Tibial nerve (tissue), 4 donors: ENCODE measurements at regions not wholly inside any gene's neighbourhood (a gene's known extent, or its start where the extent isn't known, plus 50 kb on each side); places are given as distances from the start of the nearest gene placed in this dataset.
"Not testable (repeated sequence)": the region's sequence is repeated elsewhere in the genome, so short reads cannot be mapped to it uniquely, and the experiment has no call there.

Experiments used
- EP300 ChIP-seq, 2 donors: sonication (generic); formaldehyde crosslinking; IDR thresholded peaks; one replicate each; pipeline ENCODE4 v1.6.1; 2017; ENCODE audit warnings: antibody characterized with exemption in 2 of 2, mild to moderate bottlenecking in 1 of 2
- POLR2A ChIP-seq, 2 donors: fragments of 450-650 bp; IDR thresholded peaks; one replicate each; pipeline ENCODE4 v1.6.1; 2017; ENCODE audit warnings: antibody characterized with exemption in 2 of 2, mild to moderate bottlenecking in 2 of 2, moderate library complexity in 2 of 2
- TF ChIP-seq, protein P1 (sequence below), 5 experiments: fragments of 200-600 bp in 3 of 5; fragments of 450-650 bp in 2 of 5; sonication (generic) in 3 of 5; IDR thresholded peaks; one replicate each; pipeline ENCODE4 v1.5.1; 2016 to 2019; ENCODE audit warnings: antibody characterized with exemption in 5 of 5, mild to moderate bottlenecking in 3 of 5, moderate library complexity in 2 of 5

DNA sequence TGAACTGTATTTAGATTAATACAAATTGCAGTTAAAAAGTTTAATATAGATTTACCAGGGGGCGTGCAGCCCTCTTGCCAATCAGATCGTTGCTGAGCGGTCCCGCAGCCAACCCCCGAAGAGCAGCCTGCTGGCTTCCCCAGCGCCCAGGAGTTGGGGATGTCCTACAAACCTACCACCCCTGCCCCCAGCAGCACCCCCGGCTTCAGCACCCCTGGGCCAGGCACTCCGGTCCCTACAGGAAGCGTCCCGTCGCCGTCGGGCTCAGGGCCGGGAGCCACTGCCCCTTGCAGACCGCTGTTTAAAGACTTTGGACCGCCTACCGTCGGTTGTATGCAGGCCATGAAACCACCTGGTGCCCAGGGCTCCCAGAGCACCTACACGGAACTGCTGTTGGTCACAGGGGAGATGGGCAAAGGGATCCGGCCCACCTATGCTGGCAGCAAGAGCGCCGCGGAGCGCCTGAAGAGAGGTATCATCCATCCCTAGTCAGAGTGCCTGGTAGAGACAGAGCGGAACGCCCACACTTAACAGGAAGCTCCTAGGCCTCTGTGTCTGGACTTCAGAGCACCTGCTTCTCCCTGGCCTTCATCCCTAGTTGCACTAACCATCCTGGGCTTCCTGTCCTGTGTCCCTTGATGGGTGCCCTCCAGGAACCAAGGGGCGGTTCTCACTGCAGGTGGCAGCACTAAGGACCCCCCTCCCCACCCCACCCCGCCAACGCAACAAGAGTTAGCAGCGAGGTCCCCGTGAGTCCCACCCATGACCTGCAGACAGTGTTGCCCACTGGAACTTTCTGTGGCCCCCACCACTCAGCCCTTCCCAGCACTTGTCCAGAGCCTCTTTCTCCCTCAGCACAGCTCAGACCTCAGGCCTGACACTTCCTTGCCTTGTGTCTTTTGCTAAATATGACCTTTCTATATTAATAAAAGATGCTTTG is 91.5 kb upstream of the ZNG1F start:
- TF ChIP-seq, protein P1, sequence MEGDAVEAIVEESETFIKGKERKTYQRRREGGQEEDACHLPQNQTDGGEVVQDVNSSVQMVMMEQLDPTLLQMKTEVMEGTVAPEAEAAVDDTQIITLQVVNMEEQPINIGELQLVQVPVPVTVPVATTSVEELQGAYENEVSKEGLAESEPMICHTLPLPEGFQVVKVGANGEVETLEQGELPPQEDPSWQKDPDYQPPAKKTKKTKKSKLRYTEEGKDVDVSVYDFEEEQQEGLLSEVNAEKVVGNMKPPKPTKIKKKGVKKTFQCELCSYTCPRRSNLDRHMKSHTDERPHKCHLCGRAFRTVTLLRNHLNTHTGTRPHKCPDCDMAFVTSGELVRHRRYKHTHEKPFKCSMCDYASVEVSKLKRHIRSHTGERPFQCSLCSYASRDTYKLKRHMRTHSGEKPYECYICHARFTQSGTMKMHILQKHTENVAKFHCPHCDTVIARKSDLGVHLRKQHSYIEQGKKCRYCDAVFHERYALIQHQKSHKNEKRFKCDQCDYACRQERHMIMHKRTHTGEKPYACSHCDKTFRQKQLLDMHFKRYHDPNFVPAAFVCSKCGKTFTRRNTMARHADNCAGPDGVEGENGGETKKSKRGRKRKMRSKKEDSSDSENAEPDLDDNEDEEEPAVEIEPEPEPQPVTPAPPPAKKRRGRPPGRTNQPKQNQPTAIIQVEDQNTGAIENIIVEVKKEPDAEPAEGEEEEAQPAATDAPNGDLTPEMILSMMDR (IDR thresholded peaks at IDR 0.05), result not testable (repeated sequence)
- not testable (repeated sequence) for TF ChIP-seq POLR2A, EP300 (IDR thresholded peaks at IDR 0.05)
